HUES48 (cell line): ENCODE measurements at regions not wholly inside any gene's neighbourhood (a gene's known extent, or its start where the extent isn't known, plus 50 kb on each side); places are given as distances from the start of the nearest gene placed in this dataset.

Experiments used
- H3K27ac ChIP-seq: one replicate; pipeline ENCODE4 v1.7.0; 2013; ENCODE audit warnings: low read depth, low read length, inconsistent platforms
- H3K27me3 ChIP-seq: 2 replicates; pipeline ENCODE4 v1.6.1; 2013; ENCODE audit warnings: mild to moderate bottlenecking, low read length; ENCODE audit not compliant: control insufficient read depth, insufficient read depth
- H3K36me3 ChIP-seq: 2 replicates; pipeline ENCODE4 v1.6.1; 2013; ENCODE audit warnings: low read length; ENCODE audit not compliant: control insufficient read depth, insufficient read depth
- H3K4me1 ChIP-seq: 2 replicates; pipeline ENCODE4 v1.6.1; 2013; ENCODE audit warnings: mild to moderate bottlenecking, low read length; ENCODE audit not compliant: control insufficient read depth, insufficient read depth
- H3K4me3 ChIP-seq: 2 replicates; pipeline ENCODE4 v1.5.1; 2013; ENCODE audit warnings: mild to moderate bottlenecking, low read depth, low read length
- H3K9ac ChIP-seq: 2 replicates; pipeline ENCODE4 v1.6.1; 2013; ENCODE audit warnings: mild to moderate bottlenecking, low read depth, low read length, moderate library complexity
- H3K9me3 ChIP-seq: 2 replicates; pipeline ENCODE4 v1.6.1; 2013; ENCODE audit warnings: low read length; ENCODE audit not compliant: control insufficient read depth, insufficient read depth

- no peaks in the 10 kb centered on the region for H3K27me3 ChIP-seq
Observed at GRCh38 chr3:117526470-117527079, 817.0 kb downstream of the TUSC7 start.

GRCh38 chr3:117527346-117527745, 817.8 kb downstream of the TUSC7 start:
- Histone ChIP-seq H3K4me3 (no peak overlapping the region), H3K9me3 (no peaks in the 10 kb centered on the region), H3K27ac (no peak overlapping the region), H3K27me3 (no peaks in the 10 kb centered on the region), H3K9ac (no peak overlapping the region), H3K36me3 (no peaks in the 10 kb centered on the region), H3K4me1 (no peaks in the 10 kb centered on the region)

More at GRCh38 chr3:117526470-117527079, 817.0 kb downstream of the TUSC7 start:
- no peak overlapping the region for H3K27ac ChIP-seq
- H3K36me3 ChIP-seq = no peaks in the 10 kb centered on the region
- no peak overlapping the region for H3K4me3 ChIP-seq
- no peaks in the 10 kb centered on the region for H3K4me1 ChIP-seq
- H3K9me3 ChIP-seq = no peaks in the 10 kb centered on the region
- H3K9ac ChIP-seq = no peak overlapping the region

GRCh38 chr3:117528688-117529087, 819.1 kb downstream of the TUSC7 start:
- H3K27me3 ChIP-seq = no peaks in the 10 kb centered on the region
- no peaks in the 10 kb centered on the region for H3K4me1 ChIP-seq
- H3K9ac ChIP-seq = no peak overlapping the region
- no peak overlapping the region for H3K27ac ChIP-seq
- H3K4me3 ChIP-seq = no peak overlapping the region
- H3K9me3 ChIP-seq = no peaks in the 10 kb centered on the region
- H3K36me3 ChIP-seq = no peaks in the 10 kb centered on the region

GRCh38 chr3:117531078-117531767, 821.6 kb downstream of the TUSC7 start:
- no peaks in the 10 kb centered on the region for H3K27me3 ChIP-seq
- no peaks in the 10 kb centered on the region for H3K36me3 ChIP-seq
- no peaks in the 10 kb centered on the region for H3K4me1 ChIP-seq
- no peaks in the 10 kb centered on the region for H3K9me3 ChIP-seq
- no peak overlapping the region for H3K9ac ChIP-seq
- H3K4me3 ChIP-seq = no peak overlapping the region
- no peak overlapping the region for H3K27ac ChIP-seq

GRCh38 chr3:117532268-117532667, 822.7 kb downstream of the TUSC7 start:
- H3K4me1 ChIP-seq = no peaks in the 10 kb centered on the region
- H3K27me3 ChIP-seq = no peaks in the 10 kb centered on the region
- no peaks in the 10 kb centered on the region for H3K36me3 ChIP-seq
- H3K9ac ChIP-seq = no peak overlapping the region
- no peak overlapping the region for H3K4me3 ChIP-seq
- no peaks in the 10 kb centered on the region for H3K9me3 ChIP-seq
- H3K27ac ChIP-seq = no peak overlapping the region

GRCh38 chr3:117534138-117534537, 824.6 kb downstream of the TUSC7 start:
- Histone ChIP-seq H3K4me3 (no peak overlapping the region), H3K4me1 (no peaks in the 10 kb centered on the region), H3K36me3 (no peaks in the 10 kb centered on the region), H3K9ac (no peak overlapping the region), H3K27me3 (no peaks in the 10 kb centered on the region), H3K9me3 (no peaks in the 10 kb centered on the region), H3K27ac (no peak overlapping the region)

GRCh38 chr3:117536006-117536405, 826.4 kb downstream of the TUSC7 start:
- no peak overlapping the region for H3K4me3 ChIP-seq
- no peaks in the 10 kb centered on the region for H3K4me1 ChIP-seq
- H3K9ac ChIP-seq = no peak overlapping the region
- no peaks in the 10 kb centered on the region for H3K27me3 ChIP-seq
- H3K9me3 ChIP-seq = no peaks in the 10 kb centered on the region
- no peak overlapping the region for H3K27ac ChIP-seq
- no peaks in the 10 kb centered on the region for H3K36me3 ChIP-seq

- Histone ChIP-seq H3K27me3 (no peaks in the 10 kb centered on the region), H3K27ac (no peak overlapping the region), H3K9me3 (no peaks in the 10 kb centered on the region), H3K4me1 (no peaks in the 10 kb centered on the region), H3K9ac (no peak overlapping the region), H3K36me3 (no peaks in the 10 kb centered on the region), H3K4me3 (no peak overlapping the region)
Observed at GRCh38 chr3:117537949-117538348, 828.4 kb downstream of the TUSC7 start.

GRCh38 chr3:117539729-117540128, 830.1 kb downstream of the TUSC7 start:
- no peaks in the 10 kb centered on the region for H3K4me1 ChIP-seq
- H3K27me3 ChIP-seq = no peaks in the 10 kb centered on the region
- no peak overlapping the region for H3K9ac ChIP-seq
- H3K9me3 ChIP-seq = no peaks in the 10 kb centered on the region
- H3K36me3 ChIP-seq = no peaks in the 10 kb centered on the region
- H3K27ac ChIP-seq = no peak overlapping the region
- no peak overlapping the region for H3K4me3 ChIP-seq

- H3K36me3 ChIP-seq = no peaks in the 10 kb centered on the region
- H3K9ac ChIP-seq = no peak overlapping the region
- H3K4me1 ChIP-seq = no peaks in the 10 kb centered on the region
- no peak overlapping the region for H3K27ac ChIP-seq
- no peaks in the 10 kb centered on the region for H3K27me3 ChIP-seq
- no peak overlapping the region for H3K4me3 ChIP-seq
- H3K9me3 ChIP-seq = no peaks in the 10 kb centered on the region
Observed at GRCh38 chr3:117540597-117540996, 831.0 kb downstream of the TUSC7 start.

- H3K4me3 ChIP-seq = no peak overlapping the region
- H3K27ac ChIP-seq = no peak overlapping the region
- no peak overlapping the region for H3K9ac ChIP-seq
- no peaks in the 10 kb centered on the region for H3K27me3 ChIP-seq
- no peaks in the 10 kb centered on the region for H3K36me3 ChIP-seq
- H3K4me1 ChIP-seq = no peaks in the 10 kb centered on the region
- H3K9me3 ChIP-seq = no peaks in the 10 kb centered on the region
Observed at GRCh38 chr3:117541721-117542120, 832.1 kb downstream of the TUSC7 start.
